ENCODE measurements at regions not wholly inside any gene's neighbourhood (a gene's known extent, or its start where the extent isn't known, plus 50 kb on each side); places are given as distances from the start of the nearest gene placed in this dataset.
A peak's percentile ranks its signal among the peaks of the same experiment; 100 is the strongest.

GRCh38 chr15:37865687-37866086 lies 68.8 kb upstream of the TMCO5A start:
- intact Hi-C loops (cut with DNase I) = no loop called here
- Histone ChIP-seq H3K4me3 (no peak overlapping the region), H3K36me3 (replicated peaks in 1 of 2) (no peaks in the 10 kb centered on the region), H3K27ac (no peak overlapping the region), H3K27me3 (no peaks in the 10 kb centered on the region), H3K4me1 (replicated peaks in 1 of 2) (no peaks in the 10 kb centered on the region), H3K9me3 (replicated peaks in 1 of 3) (no peaks in the 10 kb centered on the region)
- TF ChIP-seq CTCF (IDR thresholded peaks at IDR 0.05) (no peak), POLR2A (IDR thresholded peaks at IDR 0.05) (no peak)
- DNase-seq = no peak
- 79 to 98% (median 90%) methylated on average over 1 of the region's 1 CpG for WGBS, 4 donors

DNA sequence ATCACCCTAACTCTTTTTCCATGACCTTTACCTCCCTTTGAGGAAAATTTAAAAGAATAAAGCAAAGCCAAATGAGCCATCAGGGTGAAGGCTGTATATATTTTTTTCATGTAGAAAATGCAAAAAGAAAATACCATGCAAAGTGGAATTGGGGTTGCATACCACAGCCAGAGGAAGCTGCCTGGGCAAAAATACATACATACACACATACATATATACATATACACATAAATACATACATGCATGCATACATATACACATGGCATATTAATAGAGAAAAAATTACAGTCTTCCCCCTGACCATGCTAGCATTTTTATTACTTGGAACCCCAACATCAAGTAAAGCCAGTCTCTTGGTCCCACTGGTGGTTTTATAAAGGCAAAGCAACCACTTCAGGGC lies 63.7 kb upstream of the TMCO5A start:
- H3K4me1 ChIP-seq (replicated peaks in 1 of 2) = no peaks in the 10 kb centered on the region
- no peak for DNase-seq
- no peaks in the 10 kb centered on the region for H3K36me3 ChIP-seq (replicated peaks in 1 of 2)
- H3K27me3 ChIP-seq = no peaks in the 10 kb centered on the region
- TF ChIP-seq CTCF (IDR thresholded peaks at IDR 0.05) = no peak
- TF ChIP-seq POLR2A (IDR thresholded peaks at IDR 0.05) = no peak
- no peaks in the 10 kb centered on the region for H3K9me3 ChIP-seq (replicated peaks in 1 of 3)
- H3K4me3 ChIP-seq = no peak overlapping the region
- H3K27ac ChIP-seq = no peak overlapping the region
- intact Hi-C loops (cut with DNase I) = no loop called here

DNA sequence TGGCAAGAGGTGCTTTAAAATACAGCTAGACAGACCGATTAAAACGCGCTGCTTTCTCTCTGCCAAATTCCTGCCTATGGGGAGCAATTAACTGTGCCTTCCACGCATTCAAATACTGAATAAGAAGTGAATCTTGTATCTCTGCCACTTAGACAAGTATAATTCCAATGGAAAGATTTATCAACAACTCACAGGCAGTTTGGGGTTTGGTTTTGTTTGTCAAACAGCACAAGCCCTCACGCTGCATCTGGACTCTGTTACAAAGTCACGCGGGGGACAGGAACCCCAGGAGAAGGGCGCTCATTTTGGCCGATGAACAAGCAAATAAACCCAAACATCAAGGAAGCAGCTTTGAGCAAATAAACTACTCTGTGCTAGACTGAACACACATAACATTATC lies 61.8 kb upstream of the TMCO5A start:
- intact Hi-C loops (cut with DNase I) = no loop called here
- TF ChIP-seq CTCF (IDR thresholded peaks at IDR 0.05) (no peak), POLR2A (IDR thresholded peaks at IDR 0.05) (no peak)
- WGBS, 4 donors = 68 to 82% (median 73%) methylated on average over 9 of the region's 9 CpGs
- H3K27ac ChIP-seq = no peak overlapping the region
- no peaks in the 10 kb centered on the region for H3K27me3 ChIP-seq
- H3K9me3 ChIP-seq (replicated peaks in 1 of 3) = no peaks in the 10 kb centered on the region
- no peak overlapping the region for H3K4me3 ChIP-seq
- no peaks in the 10 kb centered on the region for H3K36me3 ChIP-seq (replicated peaks in 1 of 2)
- no peaks in the 10 kb centered on the region for H3K4me1 ChIP-seq (replicated peaks in 1 of 2)
- DNase-seq = no peak

- WGBS, 4 donors = 32 to 41% (median 35%) methylated on average over 3 of the region's 3 CpGs
- Histone ChIP-seq H3K27ac (no peak overlapping the region), H3K4me1 (replicated peaks in 1 of 2) (no peaks in the 10 kb centered on the region), H3K4me3 (no peak overlapping the region), H3K27me3 (no peaks in the 10 kb centered on the region), H3K36me3 (replicated peaks in 1 of 2) (no peaks in the 10 kb centered on the region), H3K9me3 (replicated peaks in 1 of 3) (no peaks in the 10 kb centered on the region)
- TF ChIP-seq POLR2A (IDR thresholded peaks at IDR 0.05) (no peak), CTCF (IDR thresholded peaks at IDR 0.05) (no peak)
- intact Hi-C loops (cut with DNase I) = no loop called here
- DNase-seq = peak in 2 of 7 donors; percentile 1 to 15
Observed at GRCh38 chr15:37873336-37873735, 61.1 kb upstream of the TMCO5A start.
